HG02623 (cell line): ENCODE measurements at regions not wholly inside any gene's neighbourhood (a gene's known extent, or its start where the extent isn't known, plus 50 kb on each side); places are given as distances from the start of the nearest gene placed in this dataset.
"Not testable (repeated sequence)": the region's sequence is repeated elsewhere in the genome, so short reads cannot be mapped to it uniquely, and the experiment has no call there.

ENCODE experiments used
- ATAC-seq: cut with Tn5 transposase; IDR thresholded peaks from one replicate; pipeline ENCODE4 v1.9.1; 2021; ENCODE audit warnings: moderate library complexity; ENCODE audit not compliant: unreplicated experiment

DNA sequence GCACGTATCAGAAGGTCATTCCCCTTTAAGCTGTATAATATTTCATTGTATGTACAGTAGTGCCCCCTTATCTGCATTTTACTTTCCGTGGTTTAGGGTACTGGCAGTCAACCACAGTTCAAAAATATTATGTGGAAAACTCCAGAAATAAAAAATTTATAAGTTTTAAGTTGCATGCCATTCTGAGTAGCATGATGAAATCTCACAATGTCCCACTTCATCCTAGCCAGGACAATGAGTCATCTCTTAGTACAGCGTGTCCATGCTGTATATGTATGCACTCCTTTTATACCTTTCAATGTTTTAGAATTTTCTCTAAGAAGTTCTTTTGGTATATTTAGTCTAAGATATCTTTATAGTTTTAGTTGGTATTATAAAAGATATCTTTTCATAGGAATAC lies 115.0 kb upstream of the HAND1 start:
- no peak for ATAC-seq

DNA sequence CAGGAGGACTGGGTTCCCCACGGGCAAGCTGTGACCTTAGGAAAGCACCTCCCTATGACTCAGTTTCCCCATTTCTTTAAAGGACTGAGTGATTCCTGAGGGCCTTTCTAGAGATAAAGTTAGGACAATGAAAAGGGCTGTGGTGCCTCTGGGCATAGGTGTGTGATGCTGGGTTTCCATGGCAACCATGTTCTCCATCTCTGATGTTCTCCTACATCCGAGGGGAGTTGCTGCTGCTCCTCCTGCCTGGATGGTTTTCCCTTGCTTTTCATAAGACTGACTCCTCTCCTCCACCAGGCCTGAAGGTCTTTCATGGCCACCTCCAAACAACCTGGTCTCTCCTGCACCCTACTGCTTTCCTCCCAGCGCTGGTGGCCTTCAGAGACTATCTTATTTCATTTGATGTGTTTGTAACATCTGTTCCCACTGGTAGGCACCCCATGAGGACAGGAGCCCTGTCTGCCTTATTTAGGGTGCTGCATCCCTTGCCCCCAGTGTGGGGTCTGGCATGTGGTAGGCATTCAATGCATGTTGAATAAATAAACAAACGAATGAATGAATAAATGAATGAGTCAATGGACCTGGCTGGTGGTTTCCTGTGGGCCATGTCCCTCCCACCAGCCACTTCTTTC lies 112.2 kb upstream of the HAND1 start:
- ATAC-seq: no peak

DNA sequence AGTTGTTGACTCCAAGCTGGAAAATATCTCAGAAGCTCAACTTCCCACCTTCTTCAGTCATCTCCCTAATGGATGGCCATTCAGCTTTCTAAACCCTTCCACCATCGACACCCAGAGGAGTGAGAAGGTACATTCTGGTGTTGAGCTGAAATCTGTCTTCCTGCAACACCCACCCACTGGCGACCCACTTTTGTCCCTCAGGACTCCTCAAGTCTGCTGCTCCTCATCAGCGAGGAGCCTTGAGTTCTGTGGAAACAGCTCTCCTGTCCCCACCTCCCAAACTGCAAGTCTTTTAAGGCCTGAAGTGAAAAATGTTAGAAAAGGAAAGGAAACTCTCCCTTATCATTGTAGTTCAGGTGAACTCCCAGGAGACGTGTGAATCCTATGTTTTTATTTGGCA lies 111.5 kb upstream of the HAND1 start:
- no peak for ATAC-seq

DNA sequence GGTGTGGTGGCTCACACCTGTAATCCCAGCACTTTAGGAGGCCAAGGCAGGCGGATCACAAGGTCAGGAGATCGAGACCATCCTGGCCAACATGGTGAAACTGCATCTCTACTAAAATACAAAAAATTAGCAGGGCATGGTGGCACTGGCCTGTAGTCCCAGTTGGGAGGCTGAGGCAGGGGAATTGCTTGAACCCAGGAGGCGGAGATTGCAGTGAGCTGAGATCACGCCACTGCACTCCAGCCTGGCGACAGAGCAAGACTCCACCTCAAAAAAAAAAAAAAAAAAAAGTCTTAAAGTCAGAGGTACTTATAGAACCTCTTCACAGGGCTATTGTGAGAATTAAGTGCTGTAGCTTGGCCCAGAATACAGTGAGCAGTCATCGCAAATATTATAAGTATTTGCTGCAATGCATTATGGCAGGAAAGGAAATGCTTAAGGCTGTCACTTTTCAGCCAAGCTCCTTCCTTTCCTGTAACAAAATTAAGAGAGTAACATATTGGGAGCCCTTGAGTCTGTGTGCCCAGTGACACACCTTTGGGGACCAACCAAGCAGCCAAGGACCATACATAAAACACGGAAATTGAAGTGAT lies 110.9 kb upstream of the HAND1 start:
- not testable (repeated sequence) for ATAC-seq

DNA sequence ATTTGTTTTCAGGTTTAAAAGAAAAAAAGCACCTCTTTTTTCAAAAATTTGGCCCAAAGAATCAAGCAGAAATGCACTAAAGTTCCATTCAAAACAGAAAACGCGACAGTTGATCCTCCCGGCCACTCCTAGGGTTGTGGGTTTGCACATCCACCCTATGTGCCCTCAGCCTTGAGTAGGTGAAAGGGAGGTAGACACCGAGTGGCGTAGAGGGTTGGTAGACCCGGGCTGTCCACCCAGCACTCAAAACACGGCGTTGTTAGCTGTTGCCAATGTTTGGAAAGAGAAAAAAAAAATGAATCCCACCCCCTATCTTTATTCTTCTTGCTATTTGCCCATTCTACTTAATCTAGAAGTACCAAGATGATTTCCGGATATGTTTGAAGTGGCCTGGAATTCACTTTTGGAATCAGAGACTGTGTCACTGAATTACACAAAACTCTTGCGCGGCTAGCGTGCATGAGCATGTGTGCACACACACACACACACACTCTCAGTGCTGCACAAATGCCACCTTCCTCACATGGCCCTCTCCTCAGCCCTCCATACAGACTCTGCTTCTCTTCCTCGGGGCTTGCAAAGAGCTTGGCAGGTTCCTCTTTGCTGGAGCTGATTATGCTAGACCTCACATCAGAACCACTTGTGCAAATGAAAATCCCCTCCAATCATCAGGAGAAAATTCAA lies 110.2 kb upstream of the HAND1 start:
- ATAC-seq: no peak

DNA sequence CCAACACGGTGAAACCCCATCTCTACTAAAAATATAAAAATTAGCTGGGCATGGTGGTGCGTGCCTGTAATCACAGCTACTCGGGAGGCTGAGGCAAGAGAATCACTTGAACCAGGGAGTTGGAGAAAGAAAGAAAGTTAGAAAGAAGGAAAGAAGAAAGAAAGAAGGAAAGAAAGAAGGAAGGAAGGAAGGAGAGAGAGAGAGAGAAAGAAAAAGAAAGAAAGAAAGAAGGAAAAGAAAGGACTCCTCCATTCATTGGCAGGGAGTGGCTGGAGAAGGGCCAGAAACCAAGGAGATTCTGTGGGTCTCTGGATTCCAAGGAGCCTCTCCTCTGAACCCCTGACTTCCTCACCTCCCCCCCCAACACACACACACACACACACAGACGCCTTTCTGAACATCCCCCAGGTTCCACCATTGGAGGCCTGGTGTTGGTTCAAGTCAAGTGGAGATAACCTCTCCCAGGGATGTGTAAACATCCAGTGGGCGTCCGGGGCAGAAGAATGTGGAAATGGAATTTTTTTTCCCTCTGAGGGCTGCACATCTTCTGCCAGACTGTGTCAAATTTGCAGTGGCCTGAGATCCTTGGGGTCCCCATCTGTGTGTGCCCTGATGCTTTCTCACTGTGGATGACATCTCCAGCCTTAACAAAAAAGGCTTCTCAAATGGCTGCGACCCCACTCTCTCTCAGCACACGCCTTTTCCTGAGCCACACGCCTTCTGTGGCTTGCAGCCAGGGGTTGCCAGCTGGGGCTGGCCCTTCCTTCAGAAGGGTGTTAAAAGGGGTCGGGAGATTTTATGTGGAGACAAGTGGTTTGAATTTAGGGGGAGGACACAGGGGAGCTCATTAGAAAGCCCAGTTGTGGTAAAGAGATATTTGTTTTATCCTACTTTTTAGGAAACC lies 109.3 kb upstream of the HAND1 start:
- no peak for ATAC-seq

DNA sequence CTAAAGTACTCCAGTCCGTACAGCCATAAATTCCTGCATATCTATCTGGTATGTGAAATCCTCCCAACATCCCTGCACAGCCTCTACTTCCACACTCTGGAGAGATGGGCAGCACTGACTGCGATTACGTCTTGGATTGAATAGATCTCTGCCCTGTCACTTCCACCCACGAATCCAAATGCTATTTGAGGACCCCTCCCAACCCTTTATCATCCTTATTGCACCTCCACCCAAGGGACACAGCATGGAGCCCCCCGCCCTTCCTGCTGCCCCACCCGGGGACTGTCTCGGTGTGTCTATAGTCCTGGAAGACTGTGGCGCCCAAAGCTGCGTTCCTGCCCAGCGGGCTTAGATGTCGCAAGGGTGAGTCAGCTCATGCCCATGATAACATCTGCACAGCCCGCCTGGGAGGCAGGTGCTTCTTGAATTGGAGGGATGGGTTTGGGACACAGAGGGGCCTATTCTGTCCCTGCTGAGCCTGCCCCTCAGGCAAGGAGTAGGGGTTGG lies 105.7 kb upstream of the HAND1 start:
- ATAC-seq: no peak

DNA sequence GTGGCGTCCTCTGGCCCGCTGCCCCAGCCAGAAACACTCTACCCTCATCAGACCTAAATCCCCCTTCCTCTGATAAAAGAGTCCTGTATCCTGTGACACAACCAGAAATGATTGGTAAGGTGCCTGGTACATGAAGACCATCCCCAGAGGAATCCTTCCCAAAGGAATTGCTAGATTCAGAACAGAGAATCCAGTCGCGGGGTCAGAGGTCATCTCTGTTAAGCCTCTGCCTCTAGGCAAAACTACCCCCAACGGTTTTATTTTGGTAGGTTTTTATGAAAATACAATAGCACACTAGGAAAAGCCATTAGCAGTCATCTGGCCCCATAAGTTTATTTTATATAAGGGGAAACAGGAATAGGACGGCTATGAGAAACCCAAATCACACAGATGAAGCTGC lies 102.4 kb upstream of the HAND1 start:
- ATAC-seq: no peak

DNA sequence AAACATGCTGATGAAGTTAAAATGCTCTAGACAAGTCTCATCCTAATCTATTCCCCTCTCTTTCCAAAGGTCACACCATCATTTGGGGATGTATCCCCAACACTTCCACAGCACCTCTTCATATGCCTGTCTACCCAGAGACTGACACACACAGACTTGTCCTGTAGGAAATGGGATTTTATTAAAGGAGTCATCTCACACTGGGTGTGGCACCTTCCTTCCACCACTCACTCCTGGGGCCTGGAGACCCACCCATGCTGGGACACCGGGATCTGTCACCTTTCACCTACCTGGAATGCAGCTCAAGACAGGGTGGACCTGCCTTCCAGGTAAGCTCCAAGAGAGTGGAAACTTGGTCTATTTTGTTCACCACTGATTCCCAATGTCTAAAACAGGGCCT lies 99.4 kb upstream of the HAND1 start:
- no peak for ATAC-seq

DNA sequence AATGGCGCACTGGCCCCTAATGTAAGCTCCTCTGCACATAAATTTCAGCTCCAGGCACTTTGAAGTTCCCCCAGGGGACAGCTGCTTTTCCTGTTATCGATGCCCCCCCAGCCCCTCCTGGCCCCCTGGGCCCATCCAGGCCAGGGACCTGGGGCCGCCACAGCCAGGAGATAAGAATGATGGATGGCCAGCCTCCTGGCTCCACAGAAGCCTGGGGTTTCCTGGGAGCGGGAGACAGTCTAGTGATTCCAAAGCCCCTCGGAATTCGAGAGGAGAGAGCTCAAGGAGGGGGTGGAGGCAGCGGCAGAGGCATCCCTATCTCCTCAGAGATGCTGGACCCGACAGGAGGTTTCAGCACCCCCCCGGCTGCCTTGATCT lies 98.4 kb upstream of the HAND1 start:
- ATAC-seq: no peak

DNA sequence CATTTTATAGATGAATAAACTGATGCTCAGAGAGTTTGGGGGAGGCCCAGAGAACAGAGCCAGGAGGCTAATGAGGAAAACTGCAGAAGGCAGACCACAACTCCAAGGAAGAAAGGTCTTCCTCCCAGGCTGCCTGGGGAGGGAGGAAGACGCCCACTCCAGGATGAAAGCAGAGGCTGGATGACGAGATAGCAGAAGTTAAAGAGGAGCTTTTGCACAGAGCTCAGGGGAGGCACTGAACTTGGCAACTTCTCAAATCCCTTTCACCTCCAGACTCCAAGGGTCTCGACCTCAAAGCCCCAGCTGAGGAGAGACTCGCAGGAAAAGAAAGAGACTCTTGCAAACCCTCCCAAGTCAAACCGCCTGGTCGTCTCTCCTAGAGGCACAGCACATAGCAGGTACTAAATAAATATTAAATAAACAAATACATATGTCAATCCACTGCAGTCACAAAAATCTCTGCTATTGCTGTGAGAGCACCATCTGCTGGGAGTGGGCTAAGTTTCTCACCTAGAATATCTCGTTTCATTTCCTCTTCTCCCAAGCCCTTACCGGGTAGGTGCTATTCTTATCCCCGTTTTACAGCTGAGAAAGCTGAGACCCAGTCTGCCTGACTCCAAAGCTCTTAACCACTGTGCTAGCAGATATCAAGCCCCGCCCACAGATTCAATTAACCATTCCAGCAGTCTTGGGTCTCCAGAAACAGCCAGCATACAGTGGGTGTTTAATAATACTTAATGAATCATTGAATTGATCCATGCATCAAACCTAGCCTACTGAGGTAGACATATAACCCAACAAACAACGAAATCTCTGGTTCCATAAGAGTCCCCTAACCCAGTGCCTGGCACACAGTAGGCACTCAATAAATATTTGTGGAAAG lies 97.8 kb upstream of the HAND1 start:
- peak; percentile 91 for ATAC-seq

DNA sequence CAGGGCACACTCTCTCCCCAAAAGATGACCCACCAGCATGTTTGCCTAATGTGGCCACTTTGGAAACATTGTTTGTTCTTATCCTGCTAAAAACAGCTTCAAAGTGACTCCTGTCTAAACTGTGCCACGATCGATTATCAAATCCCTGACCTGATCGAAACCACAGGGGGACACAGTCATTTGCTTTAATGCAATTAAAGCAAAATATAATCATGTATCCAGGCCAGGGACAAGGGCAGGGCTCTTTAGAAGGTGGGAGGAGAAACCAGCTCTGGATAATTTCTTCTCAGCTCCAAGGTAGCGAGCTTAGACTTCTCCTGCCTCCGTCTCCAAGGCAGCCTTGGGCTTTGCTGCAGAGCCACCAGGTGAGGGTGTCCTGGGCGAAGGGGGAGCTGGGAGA lies 95.0 kb upstream of the HAND1 start:
- no peak for ATAC-seq

DNA sequence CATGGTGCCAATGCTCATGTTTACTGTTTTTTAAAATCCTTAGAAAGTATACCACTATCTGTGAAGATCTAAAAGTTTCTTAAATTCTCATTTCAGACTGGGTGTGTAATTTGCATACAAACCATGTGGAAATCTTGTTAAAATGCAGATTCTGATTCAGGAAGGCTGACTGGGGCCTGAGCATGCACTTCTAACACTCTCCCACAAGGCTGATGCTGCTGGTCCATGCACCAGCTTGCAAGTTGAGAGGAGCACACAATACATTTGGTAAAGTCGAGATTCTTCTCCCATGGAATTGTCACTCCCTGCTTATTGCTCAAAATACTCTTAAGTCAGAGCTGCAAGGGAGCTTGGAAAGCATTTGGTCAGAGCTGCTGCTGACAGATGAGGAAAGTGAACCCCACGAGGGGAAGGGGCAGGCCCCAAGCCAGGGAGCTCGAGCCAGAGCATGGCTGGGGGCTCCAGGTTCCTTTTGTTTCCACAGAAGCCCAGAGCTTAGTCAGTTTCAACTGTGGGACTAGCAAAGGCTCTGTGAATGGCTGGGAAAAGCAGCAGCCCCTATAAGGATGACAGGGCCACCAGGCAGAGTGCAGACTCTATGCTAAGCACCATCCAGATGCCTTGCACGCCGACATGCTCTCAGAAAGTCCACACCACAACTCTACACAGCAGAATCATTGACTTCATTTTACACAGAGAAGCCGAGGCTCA lies 93.5 kb upstream of the HAND1 start:
- ATAC-seq: no peak

DNA sequence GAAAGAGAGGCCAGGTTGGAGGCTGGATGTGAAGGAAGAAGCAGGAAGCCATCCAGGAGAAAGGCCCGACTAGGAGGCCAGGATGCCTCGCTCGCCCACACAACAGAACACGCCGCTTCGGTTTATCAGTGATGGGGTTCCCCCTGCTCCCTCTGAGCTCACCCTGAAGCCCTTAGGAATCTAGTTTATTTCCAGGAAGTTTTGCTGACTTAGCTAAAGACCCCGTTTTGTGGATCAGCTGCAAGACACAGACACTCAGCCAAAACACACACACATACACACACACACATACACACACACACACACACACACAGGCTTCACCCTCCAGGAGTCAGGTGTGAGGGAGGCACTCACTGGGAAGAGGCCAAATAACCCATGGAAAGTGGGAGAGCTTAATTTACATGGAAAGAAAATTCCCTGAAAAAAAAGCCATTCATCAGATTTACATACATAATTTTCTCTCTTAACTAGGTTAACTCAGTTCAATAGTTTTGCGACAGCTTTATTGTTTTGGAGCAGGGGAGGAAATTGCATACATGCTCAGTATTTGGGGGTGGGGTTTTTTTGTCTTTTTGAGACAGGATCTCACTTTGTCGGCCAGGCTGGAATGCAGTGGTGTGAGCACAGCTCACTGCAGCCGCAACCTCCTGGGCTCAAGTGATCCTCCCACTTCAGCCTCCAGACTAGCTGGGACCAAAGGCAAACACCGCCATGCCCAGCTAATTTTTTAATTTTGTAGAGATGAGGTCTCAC lies 92.7 kb upstream of the HAND1 start:
- no peak for ATAC-seq

DNA sequence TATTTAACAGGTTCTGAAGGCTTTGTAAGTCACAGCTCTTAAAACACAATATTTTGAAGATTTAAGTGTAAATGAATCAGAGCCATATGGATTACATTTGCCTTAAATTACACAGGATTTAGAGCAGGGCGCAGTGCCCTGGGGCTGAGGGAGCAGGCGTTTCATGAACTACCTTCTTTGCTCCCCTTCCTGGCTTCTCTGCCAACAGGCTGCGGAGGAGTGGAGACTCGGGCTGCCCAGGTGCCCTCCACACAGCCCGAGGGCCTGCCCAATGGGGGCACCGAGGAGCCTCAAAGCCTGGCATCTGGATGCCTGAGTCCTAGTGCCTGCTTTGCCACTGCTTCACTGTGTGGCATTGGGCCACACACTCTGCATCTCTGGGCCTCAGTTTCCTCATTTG lies 90.6 kb upstream of the HAND1 start:
- no peak for ATAC-seq

DNA sequence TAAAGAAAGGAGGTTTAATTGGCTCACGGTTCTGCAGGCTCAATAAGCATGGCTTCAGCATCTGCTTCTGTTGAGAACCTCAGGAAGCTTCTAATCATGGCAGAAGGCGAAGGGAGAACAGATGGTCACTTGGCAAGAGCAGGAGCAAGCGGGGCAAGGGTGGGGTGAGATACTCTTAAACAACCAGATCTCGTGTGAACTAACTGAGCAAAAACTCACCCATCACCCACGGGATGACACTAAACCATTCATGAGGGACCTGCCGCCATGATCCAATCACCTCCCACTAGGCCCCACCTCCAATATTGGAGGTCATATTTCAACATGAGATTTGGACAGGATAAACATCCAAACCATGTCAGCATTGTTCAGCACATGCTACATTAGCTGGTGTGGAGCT lies 89.1 kb upstream of the HAND1 start:
- no peak for ATAC-seq

DNA sequence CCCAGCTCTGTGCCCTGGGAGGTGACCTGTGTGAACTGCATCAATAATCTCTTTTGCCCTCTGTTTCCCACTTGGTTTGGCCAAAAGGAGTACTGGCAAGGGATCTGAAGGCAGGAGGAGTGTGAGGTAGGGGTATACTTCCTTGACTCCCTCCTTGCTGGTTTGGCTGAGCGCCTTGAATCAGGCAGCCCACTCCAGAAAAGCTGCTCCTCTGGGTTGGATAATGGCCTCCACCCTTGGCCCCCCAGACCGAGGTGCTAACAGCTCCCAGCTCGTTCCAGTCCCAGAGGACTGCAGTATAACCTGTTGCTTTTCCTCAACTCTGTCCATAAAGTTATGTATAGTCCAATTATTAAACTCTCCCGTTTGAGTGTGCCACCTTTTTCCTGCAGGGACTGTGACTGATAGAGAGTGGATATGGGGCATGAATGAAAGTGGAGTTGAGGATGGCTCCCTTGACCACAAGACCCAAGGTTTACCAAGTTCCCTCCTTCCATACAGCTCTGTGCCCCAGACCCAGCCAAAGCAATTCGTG lies 88.2 kb upstream of the HAND1 start:
- no peak for ATAC-seq

DNA sequence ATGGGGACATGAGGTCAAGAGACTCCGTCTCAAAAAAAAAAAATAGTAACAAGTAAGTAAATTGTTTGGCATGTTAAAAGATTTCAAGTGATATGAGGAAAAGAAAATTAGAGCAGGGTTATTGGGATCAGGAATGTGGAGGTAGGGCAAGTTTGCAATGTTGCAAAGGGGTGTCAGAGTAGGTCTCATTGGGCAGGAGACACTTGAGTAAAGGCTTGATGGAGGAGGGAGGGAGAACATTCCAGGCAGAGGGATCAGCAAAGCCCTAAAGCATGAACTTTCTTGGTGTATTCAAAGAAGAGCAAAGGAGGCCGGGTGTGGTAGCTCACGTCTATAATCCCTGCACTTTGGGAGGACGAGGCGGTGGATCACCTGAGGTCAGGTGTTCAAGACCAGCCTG lies 87.1 kb upstream of the HAND1 start:
- ATAC-seq: no peak
